ENCODE measurements at regions not wholly inside any gene's neighbourhood (a gene's known extent, or its start where the extent isn't known, plus 50 kb on each side); places are given as distances from the start of the nearest gene placed in this dataset.

DNA sequence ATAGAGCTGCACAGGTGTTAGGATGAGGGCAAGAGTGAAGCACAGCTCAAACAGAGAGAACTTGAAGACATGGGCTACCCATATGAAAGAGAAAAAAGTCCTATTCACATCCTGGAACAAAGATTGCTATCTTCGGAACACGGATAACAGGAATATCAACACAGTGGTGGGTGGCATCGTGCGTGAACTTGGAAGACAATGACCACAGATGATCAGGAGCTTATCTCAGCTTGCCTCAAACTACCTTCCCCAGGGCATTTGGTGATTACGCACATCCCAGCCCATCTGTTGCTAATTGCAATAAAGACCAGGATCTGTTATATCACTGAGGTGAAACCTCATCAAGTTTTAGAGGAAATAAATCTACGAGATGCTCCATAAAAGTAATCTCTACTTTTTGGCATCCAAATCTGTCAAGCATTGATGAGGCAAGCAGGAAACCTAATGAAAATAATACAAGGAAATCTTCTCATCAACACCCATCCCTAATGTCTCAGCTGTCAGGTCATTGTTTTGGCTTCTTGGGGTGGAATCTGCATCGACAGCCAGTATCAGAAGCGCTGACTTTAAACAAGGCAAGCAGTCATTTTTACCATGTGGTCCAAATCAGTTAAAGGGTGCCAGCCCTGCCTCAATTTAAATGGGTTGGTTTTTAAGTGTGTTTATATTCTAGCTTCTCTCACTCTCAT is 188.2 kb downstream of the SPCS3 start:
- ChIA-PET POLR2A (no interaction called here), CTCF (no interaction called here)
- Histone ChIP-seq H3K4me1 (ENCODE audit: control insufficient read depth, insufficient read depth, low read length) (no peaks in the 10 kb centered on the region), H3K4me3 (ENCODE audit: low read depth, low read length) (no peak overlapping the region), H3K27ac (ENCODE audit: extremely low read depth, low read depth, low read length) (no peak overlapping the region), H3K9me3 (ENCODE audit: control insufficient read depth, insufficient read depth, low read depth, low read length) (no peaks in the 10 kb centered on the region), H3K36me3 (ENCODE audit: control insufficient read depth in 2 of 2, insufficient read depth in 1 of 2, low read length in 2 of 2) (no peaks in the 10 kb centered on the region)
- TF ChIP-seq ZNF202 (tag by site-specific recombination; IDR thresholded peaks at IDR 0.05; ENCODE audit: borderline replicate concordance): no peak
- no peak for TF ChIP-seq SP7 (tag by site-specific recombination; IDR thresholded peaks at IDR 0.05)

DNA sequence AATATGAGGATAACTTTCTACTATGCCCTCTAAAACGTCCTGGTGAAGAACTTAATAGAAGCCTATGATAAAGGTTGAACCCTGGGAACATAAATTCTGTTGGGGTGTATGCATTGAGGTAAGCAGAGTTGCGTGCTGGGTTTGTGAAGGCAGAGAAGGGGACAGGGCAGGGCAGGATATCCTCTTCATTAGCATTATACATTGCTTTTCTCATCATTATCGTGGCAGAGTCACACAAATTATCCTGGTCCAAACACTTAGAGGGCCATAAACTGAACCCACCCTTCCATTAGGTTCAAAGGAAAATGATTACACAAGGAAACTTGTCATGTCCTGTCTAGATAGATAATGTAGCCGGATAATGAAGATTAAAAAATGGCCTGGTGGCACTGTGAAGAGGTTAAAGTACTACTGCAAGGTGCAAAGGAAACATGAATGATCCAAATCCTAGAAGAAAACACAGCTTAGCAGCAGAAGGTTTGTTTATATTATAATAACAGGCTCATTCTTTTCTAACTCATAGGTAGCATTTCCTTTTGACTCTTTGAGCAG is 189.1 kb downstream of the SPCS3 start:
- ChIA-PET CTCF (no interaction called here), POLR2A (no interaction called here)
- no peaks in the 10 kb centered on the region for H3K36me3 ChIP-seq (ENCODE audit: control insufficient read depth in 2 of 2, insufficient read depth in 1 of 2, low read length in 2 of 2)
- no peaks in the 10 kb centered on the region for H3K9me3 ChIP-seq (ENCODE audit: control insufficient read depth, insufficient read depth, low read depth, low read length)
- no peak overlapping the region for H3K4me3 ChIP-seq (ENCODE audit: low read depth, low read length)
- TF ChIP-seq, protein P1, sequence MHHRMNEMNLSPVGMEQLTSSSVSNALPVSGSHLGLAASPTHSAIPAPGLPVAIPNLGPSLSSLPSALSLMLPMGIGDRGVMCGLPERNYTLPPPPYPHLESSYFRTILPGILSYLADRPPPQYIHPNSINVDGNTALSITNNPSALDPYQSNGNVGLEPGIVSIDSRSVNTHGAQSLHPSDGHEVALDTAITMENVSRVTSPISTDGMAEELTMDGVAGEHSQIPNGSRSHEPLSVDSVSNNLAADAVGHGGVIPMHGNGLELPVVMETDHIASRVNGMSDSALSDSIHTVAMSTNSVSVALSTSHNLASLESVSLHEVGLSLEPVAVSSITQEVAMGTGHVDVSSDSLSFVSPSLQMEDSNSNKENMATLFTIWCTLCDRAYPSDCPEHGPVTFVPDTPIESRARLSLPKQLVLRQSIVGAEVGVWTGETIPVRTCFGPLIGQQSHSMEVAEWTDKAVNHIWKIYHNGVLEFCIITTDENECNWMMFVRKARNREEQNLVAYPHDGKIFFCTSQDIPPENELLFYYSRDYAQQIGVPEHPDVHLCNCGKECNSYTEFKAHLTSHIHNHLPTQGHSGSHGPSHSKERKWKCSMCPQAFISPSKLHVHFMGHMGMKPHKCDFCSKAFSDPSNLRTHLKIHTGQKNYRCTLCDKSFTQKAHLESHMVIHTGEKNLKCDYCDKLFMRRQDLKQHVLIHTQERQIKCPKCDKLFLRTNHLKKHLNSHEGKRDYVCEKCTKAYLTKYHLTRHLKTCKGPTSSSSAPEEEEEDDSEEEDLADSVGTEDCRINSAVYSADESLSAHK (tag by site-specific recombination; IDR thresholded peaks at IDR 0.05): no peak
- TF ChIP-seq ZNF76 (tag by site-specific recombination; IDR thresholded peaks at IDR 0.05; ENCODE audit: borderline replicate concordance, low read depth): no peak
- no peak for TF ChIP-seq ZNF433 (tag by site-specific recombination; IDR thresholded peaks at IDR 0.05; ENCODE audit: low read depth)
- no peak for TF ChIP-seq WT1 (tag by site-specific recombination; IDR thresholded peaks at IDR 0.05)
- TF ChIP-seq ZNF114 (tag by site-specific recombination; IDR thresholded peaks at IDR 0.05): no peak
- TF ChIP-seq, protein P2, sequence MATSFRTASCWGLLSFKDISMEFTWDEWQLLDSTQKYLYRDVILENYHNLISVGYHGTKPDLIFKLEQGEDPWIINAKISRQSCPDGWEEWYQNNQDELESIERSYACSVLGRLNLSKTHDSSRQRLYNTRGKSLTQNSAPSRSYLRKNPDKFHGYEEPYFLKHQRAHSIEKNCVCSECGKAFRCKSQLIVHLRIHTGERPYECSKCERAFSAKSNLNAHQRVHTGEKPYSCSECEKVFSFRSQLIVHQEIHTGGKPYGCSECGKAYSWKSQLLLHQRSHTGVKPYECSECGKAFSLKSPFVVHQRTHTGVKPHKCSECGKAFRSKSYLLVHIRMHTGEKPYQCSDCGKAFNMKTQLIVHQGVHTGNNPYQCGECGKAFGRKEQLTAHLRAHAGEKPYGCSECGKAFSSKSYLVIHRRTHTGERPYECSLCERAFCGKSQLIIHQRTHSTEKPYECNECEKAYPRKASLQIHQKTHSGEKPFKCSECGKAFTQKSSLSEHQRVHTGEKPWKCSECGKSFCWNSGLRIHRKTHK (tag by site-specific recombination; IDR thresholded peaks at IDR 0.05): no peak
- no peak for TF ChIP-seq ZNF701 (tag by site-specific recombination; IDR thresholded peaks at IDR 0.05)
- TF ChIP-seq, protein P3, sequence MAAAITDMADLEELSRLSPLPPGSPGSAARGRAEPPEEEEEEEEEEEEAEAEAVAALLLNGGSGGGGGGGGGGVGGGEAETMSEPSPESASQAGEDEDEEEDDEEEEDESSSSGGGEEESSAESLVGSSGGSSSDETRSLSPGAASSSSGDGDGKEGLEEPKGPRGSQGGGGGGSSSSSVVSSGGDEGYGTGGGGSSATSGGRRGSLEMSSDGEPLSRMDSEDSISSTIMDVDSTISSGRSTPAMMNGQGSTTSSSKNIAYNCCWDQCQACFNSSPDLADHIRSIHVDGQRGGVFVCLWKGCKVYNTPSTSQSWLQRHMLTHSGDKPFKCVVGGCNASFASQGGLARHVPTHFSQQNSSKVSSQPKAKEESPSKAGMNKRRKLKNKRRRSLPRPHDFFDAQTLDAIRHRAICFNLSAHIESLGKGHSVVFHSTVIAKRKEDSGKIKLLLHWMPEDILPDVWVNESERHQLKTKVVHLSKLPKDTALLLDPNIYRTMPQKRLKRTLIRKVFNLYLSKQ (tag by site-specific recombination; IDR thresholded peaks at IDR 0.05; ENCODE audit: borderline replicate concordance): no peak
- no peak for TF ChIP-seq ZNF768 (tag by site-specific recombination; IDR thresholded peaks at IDR 0.05)
- TF ChIP-seq, protein P4, sequence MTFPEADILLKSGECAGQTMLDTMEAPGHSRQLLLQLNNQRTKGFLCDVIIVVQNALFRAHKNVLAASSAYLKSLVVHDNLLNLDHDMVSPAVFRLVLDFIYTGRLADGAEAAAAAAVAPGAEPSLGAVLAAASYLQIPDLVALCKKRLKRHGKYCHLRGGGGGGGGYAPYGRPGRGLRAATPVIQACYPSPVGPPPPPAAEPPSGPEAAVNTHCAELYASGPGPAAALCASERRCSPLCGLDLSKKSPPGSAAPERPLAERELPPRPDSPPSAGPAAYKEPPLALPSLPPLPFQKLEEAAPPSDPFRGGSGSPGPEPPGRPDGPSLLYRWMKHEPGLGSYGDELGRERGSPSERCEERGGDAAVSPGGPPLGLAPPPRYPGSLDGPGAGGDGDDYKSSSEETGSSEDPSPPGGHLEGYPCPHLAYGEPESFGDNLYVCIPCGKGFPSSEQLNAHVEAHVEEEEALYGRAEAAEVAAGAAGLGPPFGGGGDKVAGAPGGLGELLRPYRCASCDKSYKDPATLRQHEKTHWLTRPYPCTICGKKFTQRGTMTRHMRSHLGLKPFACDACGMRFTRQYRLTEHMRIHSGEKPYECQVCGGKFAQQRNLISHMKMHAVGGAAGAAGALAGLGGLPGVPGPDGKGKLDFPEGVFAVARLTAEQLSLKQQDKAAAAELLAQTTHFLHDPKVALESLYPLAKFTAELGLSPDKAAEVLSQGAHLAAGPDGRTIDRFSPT (tag by site-specific recombination; IDR thresholded peaks at IDR 0.05): no peak
- no peak for TF ChIP-seq ZNF223 (tag by site-specific recombination; IDR thresholded peaks at IDR 0.05)
- TF ChIP-seq ZNF837 (tag by site-specific recombination; IDR thresholded peaks at IDR 0.05): no peak
- no peak for TF ChIP-seq ZNF558 (tag by site-specific recombination; IDR thresholded peaks at IDR 0.05)
- H3K4me1 ChIP-seq (ENCODE audit: control insufficient read depth, insufficient read depth, low read length): no peaks in the 10 kb centered on the region
- H3K27ac ChIP-seq (ENCODE audit: extremely low read depth, low read depth, low read length): no peak overlapping the region
